ENCODE measurements at regions not wholly inside any gene's neighbourhood (a gene's known extent, or its start where the extent isn't known, plus 50 kb on each side); places are given as distances from the start of the nearest gene placed in this dataset.

DNA sequence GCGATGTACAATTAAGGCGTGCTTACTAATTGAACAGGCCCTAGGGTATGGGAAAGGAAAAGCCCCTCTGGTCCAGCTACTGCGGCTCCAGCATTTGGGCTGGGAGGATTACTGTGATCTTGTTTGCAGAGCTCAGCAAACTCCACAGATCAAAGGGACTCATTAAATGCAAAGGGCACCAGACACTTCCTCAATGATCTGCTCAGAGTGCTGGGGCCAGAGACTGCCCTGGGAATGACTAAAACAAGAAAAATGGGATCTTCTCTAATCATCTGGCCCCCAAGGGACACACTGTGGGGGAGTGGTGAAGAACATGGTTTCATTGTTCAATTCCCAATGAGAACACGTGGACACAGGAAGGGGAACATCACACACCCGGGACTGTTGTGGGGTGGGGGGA lies 85.0 kb downstream of the MARCHF4 start:
- TF ChIP-seq, protein P1, sequence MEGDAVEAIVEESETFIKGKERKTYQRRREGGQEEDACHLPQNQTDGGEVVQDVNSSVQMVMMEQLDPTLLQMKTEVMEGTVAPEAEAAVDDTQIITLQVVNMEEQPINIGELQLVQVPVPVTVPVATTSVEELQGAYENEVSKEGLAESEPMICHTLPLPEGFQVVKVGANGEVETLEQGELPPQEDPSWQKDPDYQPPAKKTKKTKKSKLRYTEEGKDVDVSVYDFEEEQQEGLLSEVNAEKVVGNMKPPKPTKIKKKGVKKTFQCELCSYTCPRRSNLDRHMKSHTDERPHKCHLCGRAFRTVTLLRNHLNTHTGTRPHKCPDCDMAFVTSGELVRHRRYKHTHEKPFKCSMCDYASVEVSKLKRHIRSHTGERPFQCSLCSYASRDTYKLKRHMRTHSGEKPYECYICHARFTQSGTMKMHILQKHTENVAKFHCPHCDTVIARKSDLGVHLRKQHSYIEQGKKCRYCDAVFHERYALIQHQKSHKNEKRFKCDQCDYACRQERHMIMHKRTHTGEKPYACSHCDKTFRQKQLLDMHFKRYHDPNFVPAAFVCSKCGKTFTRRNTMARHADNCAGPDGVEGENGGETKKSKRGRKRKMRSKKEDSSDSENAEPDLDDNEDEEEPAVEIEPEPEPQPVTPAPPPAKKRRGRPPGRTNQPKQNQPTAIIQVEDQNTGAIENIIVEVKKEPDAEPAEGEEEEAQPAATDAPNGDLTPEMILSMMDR (conservative IDR thresholded peaks at IDR 0.05; ENCODE audit: low read length), result no peak
- TF ChIP-seq EZH2phosphoT487 (IDR thresholded peaks at IDR 0.05; ENCODE audit: borderline replicate concordance), result no peak

Measured in Loucy (cell line).